ENCODE measurements at regions not wholly inside any gene's neighbourhood (a gene's known extent, or its start where the extent isn't known, plus 50 kb on each side); places are given as distances from the start of the nearest gene placed in this dataset.
"Not testable (repeated sequence)": the region's sequence is repeated elsewhere in the genome, so short reads cannot be mapped to it uniquely, and the experiment has no call there.

DNA sequence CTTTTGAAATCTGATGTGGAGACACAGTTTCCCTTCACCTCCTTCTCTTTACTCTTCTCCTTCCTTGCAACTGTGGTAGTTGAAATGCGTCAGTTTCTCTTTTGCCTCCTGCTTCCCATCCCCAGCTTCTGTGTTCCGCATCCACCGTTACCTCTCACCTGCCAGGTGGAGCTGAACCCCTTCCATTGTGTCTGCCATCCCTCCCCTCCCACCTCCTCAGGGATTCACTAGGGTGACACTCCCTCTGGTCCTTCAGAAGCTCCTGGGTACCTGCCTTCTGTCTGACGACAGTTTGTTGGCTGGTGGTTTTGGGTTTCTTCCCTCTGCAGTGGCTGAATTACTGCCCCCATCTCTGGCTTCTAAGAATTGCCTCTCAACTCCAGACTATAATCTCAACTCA lies 132.1 kb downstream of the SLC24A2 start:
- DNase-seq (ENCODE audit: low read depth, low spot score): no peak

GRCh38 chr9:19651681-19652080 lies 137.2 kb downstream of the SLC24A2 start:
- no peak for DNase-seq (ENCODE audit: low read depth, low spot score)

DNA sequence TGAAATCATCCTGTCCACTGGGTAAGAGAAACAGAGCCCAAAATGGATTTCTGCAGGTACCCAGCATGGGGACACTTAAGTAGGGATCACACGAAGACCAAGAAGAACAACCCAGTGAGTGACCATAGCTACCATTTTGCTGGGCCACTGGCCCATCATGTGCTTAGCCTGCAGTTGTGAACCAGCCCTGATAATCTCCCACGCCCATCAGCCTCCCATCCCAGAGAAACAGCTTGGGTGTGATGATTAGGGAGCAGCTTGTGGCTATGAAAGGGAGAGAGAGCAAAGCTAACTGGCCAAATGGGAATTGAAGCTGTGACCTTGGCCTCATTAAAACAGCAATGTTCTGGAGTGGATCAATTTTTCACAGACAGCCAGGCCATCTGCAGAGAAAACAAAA lies 138.5 kb downstream of the SLC24A2 start:
- DNase-seq (ENCODE audit: low read depth, low spot score): no peak

GRCh38 chr9:19649336-19650041 lies 139.3 kb downstream of the SLC24A2 start:
- DNase-seq (ENCODE audit: low read depth, low spot score): no peak

GRCh38 chr9:19648672-19649071 lies 140.2 kb downstream of the SLC24A2 start:
- no peak for DNase-seq (ENCODE audit: low read depth, low spot score)

GRCh38 chr9:19643875-19644274 lies 145.0 kb downstream of the SLC24A2 start:
- no peak for DNase-seq (ENCODE audit: low read depth, low spot score)

- no peak for DNase-seq (ENCODE audit: low read depth, low spot score)
Measured at GRCh38 chr9:19642256-19642655, 146.6 kb downstream of the SLC24A2 start.

DNA sequence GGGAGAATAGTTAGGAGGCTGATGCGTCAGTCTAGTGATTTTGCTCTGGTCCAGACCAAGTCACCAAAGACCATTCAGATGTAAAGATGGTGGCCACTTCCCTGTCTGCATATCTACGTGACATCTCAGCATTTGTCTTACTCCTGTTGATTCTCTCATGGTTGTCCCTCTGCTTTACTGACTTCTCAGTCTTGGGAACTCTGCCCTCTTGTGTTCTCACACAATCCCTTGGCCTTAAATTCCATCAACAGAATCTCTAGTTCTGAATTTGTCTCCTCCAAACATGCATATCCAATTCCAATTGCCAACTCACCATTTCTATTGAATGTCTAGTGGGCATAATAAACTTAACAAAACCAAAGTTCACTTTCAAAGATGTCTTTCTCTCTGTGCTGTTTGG lies 147.8 kb downstream of the SLC24A2 start:
- DNase-seq (ENCODE audit: low read depth, low spot score): no peak

DNA sequence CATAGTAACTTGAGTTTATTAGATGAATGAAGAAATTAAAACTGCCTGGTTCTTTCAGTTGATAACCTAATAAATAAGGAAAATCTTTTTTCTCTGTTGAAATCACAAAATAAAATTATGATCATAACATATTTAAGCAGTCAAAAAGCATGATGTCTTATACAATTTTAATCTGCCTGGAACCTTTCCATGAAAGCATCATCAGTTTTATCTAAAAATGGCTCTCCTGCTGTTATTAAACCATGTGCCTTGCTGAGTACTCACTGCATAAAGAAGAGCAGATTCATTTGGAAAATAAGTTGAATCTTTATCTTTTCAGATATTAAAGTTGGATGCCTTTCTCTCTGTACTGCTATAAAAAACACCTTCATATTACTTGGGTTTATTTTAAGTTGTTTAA lies 148.8 kb downstream of the SLC24A2 start:
- DNase-seq (ENCODE audit: low read depth, low spot score): no peak

DNA sequence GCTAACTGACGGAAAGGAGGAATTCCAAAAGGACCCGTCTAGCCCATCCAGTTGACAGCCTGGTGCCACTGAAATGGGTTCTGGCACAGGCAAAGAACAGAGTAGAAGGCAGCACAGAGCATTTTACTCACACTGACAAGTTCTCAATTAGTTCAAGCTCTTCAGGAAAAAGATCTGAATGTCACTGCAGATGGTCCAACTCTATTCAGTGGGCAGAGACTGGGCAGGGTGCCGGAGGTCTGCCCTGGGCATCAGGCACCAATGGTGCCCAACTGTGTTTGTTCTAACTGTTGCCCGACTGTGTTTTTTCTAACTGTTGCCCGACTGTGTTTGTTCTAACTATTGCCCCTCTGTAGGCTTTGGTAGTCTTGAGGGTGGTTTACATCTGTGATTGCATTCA lies 151.8 kb downstream of the SLC24A2 start:
- no peak for DNase-seq (ENCODE audit: low read depth, low spot score)

DNA sequence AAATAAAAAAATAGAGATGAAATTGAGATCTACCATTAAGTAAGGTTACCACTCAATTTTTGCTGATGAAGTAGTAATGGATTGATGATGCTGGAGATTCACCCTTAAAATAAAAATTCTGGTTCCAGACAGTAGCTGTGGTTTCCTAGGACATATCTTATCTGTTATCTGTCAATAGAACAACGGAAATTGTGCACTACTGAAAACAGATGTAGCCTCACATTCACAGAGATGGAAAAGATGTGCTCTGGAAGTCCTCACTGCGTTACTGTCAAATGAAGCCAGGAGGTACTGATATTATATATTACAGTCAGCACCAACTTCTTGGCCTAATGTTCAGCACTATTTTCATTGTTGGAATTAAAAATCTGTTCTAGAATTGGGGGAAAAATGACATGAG lies 154.0 kb downstream of the SLC24A2 start:
- DNase-seq (ENCODE audit: low read depth, low spot score): no peak

DNA sequence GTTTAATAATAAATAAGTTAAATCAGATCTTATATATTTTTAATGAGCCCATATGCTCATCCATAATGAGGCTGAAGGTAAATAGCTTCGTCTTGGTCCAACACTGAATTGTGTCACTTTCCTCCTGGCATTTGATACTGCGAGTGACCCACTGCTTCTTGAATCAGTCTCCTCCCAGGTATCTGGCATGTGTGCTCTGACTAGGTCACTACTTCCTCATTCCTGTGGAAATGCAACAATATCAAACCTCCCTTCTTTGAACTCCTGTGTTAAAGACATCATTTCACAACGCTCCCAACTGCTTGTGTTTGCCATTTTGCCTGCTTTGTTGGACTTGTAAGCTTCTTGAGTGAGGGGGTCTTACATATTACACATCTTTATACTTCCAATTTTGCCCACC lies 157.7 kb downstream of the SLC24A2 start:
- DNase-seq (ENCODE audit: low read depth, low spot score): no peak

- no peak for DNase-seq (ENCODE audit: low read depth, low spot score)
Measured at GRCh38 chr9:19630760-19631159, 158.1 kb downstream of the SLC24A2 start.

DNA sequence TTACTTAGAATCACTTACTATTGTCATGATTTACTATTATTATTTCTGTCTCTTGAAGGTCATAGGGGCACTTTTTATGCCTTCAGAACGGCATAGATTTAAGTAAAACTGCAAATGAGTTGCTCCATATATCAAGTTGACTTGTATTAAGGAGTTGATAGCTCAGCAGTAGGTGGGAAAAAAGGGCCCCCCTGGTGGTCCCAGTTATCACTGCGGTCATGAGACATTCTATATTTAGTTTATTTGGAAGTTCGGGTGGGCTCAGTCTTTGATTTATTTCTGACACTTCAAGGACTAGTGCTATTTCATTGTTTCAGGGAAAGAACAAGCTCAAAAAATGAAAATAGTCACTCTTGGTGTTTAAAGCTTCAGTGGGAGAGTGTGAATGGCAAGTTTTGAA lies 159.3 kb downstream of the SLC24A2 start:
- no peak for DNase-seq (ENCODE audit: low read depth, low spot score)

DNA sequence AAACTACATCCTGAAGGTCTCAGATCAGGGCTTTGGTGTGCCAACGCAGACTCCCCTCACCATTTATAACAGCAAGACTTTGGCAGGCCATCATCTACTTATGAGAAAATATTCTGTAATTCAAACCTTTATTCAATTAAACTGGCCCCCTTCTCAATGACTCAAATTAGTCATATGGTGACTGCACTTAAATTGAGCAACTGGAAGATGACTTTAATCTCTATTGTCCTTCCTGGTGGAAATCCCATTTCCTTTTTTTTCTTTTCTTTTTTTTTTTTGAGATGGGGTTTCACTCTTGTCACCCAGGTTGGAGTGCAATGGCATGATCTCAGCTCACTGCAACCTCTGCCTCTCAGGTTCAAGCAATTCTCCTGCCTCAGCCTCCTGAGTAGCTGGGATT lies 163.4 kb downstream of the SLC24A2 start:
- not testable (repeated sequence) for DNase-seq (ENCODE audit: low read depth, low spot score)

DNA sequence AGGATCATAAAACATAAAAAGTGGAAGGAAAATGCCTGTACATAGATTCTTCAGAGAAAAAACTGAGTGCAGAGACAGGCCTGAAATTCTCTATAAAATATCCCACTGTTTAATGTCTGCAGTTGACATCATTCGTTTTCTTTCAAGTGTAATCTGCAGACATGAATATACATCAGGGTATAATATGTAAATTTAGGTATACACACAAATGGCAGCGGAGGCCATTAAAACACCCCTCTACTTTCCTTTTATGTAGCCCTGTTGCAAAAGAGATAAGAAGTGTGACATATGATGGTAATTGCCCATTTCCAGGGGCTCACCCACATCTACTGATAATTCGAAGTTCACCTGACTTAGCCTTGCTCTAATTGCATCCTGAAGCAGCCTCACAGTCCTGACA lies 164.3 kb downstream of the SLC24A2 start:
- no peak for DNase-seq (ENCODE audit: low read depth, low spot score)

GRCh38 chr9:19623941-19624340 lies 164.9 kb downstream of the SLC24A2 start:
- no peak for DNase-seq (ENCODE audit: low read depth, low spot score)

DNA sequence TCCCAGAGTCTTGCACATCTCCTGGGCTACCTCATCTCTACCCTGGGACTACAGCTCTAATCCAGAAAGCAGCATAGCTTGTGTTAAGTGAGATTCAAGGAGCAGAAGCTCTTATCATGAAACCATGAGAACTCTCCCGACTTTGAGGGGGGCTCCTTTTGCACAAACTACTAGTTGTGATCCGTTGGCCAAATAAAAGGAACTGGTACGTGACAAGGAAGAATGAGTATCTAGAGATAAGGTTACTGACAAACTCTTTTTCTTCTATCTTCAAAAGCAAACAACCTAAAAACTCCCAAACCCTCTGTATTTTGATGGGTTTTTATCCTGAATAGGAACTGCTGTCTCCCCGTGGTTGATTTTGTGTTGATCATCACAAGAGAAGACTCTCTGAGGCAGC lies 168.5 kb downstream of the SLC24A2 start:
- DNase-seq (ENCODE audit: low read depth, low spot score): no peak

- no peak for DNase-seq (ENCODE audit: low read depth, low spot score)
Measured at GRCh38 chr9:19619221-19619620, 169.6 kb downstream of the SLC24A2 start.

- no peak for DNase-seq (ENCODE audit: low read depth, low spot score)
Measured at GRCh38 chr9:19618816-19619215, 170.0 kb downstream of the SLC24A2 start.

GRCh38 chr9:19615036-19615624 lies 173.7 kb downstream of the SLC24A2 start:
- DNase-seq (ENCODE audit: low read depth, low spot score): no peak

- DNase-seq (ENCODE audit: low read depth, low spot score): no peak
Measured at GRCh38 chr9:19614294-19614693, 174.5 kb downstream of the SLC24A2 start.

DNA sequence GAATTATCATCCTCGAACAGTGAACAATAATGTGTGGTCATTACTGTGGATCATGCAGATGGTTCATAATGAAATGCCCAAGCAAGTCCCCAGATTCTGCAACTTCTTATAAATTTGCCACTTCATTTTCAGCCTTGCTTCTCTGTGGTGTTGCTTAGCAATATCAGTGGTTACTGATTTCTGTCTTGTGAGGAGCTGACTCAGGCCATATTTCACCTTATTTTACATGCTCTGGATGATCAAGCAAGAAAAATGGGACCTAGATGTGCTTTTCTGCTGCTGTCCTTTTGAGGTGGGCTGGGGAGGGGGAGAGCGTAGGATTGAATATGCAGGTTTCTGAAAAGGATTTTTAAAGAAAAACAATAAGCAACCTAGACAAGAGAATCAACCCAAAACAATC lies 188.3 kb downstream of the SLC24A2 start:
- no peak for DNase-seq (ENCODE audit: low read depth, low spot score)

- DNase-seq (ENCODE audit: low read depth, low spot score): no peak
Measured at GRCh38 chr9:19598722-19599121, 189.9 kb downstream of the ACER2 start.
